ENCODE measurements at regions not wholly inside any gene's neighbourhood (a gene's known extent, or its start where the extent isn't known, plus 50 kb on each side); places are given as distances from the start of the nearest gene placed in this dataset.
A peak's percentile ranks its signal among the peaks of the same experiment; 100 is the strongest.

DNA sequence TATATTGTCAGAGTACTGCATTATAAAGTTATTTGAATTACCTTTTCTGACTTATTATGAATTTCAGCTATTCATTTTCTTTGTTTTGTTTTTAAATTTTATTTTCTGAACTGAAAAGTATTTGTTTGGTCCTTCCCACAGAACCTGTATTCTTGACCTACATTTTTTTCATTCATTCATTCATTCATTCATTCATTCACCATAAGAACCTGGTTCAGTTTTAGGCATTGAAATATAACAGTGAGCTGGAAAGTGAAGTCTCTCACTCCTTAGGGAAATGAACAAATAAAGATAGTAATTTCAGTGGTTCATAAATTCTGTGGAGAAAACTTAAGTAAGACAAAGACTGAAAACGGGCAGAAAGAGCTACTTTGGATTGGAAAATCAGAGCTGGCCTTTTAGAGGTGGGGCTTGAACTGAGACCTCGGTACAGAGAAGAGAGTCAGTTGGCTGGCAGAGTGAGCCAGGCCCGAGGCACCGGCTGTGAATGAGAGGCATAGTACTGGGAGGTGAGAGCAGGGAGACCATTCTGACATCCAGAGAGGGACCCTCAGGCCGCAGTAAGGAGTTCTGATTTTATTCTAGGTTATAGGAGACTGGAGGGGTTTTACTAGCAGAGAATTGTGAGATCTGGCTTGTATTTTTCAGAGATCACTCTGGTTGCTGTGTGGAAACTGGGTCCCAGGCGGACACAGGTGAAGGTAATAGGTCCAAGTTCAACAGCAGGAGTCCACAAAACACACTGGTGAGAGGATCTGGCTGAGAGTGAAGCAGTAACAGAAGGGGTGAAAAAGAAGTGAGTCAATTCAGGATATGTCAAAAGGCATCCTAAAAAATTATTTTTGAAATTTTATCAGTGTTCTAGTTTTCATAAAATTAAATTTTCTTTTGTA lies 75.8 kb upstream of the FN1 start:
- no peaks in the 10 kb centered on the region for H3K9me3 ChIP-seq (ENCODE audit: low read depth)
- H3K27me3 ChIP-seq = no peaks in the 10 kb centered on the region
- no peaks in the 10 kb centered on the region for H3K36me3 ChIP-seq
- no peak for DNase-seq (ENCODE audit: low read depth in 1 of 2, low spot score in 1 of 2)
- TF ChIP-seq, protein P1, sequence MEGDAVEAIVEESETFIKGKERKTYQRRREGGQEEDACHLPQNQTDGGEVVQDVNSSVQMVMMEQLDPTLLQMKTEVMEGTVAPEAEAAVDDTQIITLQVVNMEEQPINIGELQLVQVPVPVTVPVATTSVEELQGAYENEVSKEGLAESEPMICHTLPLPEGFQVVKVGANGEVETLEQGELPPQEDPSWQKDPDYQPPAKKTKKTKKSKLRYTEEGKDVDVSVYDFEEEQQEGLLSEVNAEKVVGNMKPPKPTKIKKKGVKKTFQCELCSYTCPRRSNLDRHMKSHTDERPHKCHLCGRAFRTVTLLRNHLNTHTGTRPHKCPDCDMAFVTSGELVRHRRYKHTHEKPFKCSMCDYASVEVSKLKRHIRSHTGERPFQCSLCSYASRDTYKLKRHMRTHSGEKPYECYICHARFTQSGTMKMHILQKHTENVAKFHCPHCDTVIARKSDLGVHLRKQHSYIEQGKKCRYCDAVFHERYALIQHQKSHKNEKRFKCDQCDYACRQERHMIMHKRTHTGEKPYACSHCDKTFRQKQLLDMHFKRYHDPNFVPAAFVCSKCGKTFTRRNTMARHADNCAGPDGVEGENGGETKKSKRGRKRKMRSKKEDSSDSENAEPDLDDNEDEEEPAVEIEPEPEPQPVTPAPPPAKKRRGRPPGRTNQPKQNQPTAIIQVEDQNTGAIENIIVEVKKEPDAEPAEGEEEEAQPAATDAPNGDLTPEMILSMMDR (IDR thresholded peaks at IDR 0.05; ENCODE audit: low read depth, low read length) = no peak
- H3K4me3 ChIP-seq = no peak overlapping the region
- no peak overlapping the region for H3K27ac ChIP-seq
- H3K4me1 ChIP-seq (ENCODE audit: low read depth) = no peaks in the 10 kb centered on the region

DNA sequence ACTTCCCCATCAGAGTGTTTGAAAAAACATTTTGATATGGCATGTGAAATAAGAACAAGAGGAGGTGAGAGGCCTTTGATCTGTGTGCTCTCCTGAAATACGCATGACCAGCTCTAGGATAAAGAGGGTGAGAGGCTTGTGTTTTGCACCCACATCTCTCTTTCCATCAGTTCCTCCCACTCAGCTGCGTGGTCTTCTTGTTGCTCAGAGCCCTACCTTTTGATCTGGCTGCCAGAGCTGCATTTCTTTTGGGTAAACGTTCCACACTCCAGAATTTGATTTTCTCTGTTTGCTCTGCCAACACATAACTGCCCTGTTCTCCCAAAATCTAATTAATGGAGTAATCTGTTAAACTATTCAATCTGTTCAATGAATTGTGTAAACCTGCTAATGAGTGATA lies 72.0 kb upstream of the FN1 start:
- peak in 1 of 2 donors; percentile 27 for DNase-seq (ENCODE audit: low read depth in 1 of 2, low spot score in 1 of 2)
- no peaks in the 10 kb centered on the region for H3K9me3 ChIP-seq (ENCODE audit: low read depth)
- H3K4me3 ChIP-seq = no peak overlapping the region
- no peaks in the 10 kb centered on the region for H3K36me3 ChIP-seq
- TF ChIP-seq, protein P1 (IDR thresholded peaks at IDR 0.05; ENCODE audit: low read depth, low read length) = no peak
- no peaks in the 10 kb centered on the region for H3K4me1 ChIP-seq (ENCODE audit: low read depth)
- no peaks in the 10 kb centered on the region for H3K27me3 ChIP-seq
- no peak overlapping the region for H3K27ac ChIP-seq

DNA sequence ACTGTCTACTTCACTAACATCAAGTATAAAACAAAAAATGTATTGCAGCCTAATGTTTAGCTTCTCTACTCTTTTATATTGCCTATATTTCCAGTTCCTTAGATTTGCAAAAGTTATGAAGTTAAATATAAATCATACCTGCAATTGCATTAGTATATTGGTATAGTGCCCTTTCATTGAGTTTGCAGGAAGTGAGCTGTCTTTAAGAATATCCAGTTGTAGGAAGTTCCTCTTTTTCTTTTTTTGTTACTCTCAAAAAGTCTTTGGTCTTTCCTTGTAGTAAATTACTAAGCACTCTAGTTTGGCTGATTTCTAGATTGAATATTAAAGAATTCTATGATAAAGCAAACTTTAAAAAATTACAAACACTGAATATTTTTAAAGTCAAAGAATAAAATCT lies 71.3 kb upstream of the FN1 start:
- Histone ChIP-seq H3K9me3 (ENCODE audit: low read depth) (no peaks in the 10 kb centered on the region), H3K36me3 (no peaks in the 10 kb centered on the region), H3K4me3 (no peak overlapping the region), H3K4me1 (ENCODE audit: low read depth) (no peaks in the 10 kb centered on the region), H3K27me3 (no peaks in the 10 kb centered on the region), H3K27ac (no peak overlapping the region)
- TF ChIP-seq, protein P1 (IDR thresholded peaks at IDR 0.05; ENCODE audit: low read depth, low read length) = no peak
- DNase-seq (ENCODE audit: low read depth in 1 of 2, low spot score in 1 of 2) = no peak

DNA sequence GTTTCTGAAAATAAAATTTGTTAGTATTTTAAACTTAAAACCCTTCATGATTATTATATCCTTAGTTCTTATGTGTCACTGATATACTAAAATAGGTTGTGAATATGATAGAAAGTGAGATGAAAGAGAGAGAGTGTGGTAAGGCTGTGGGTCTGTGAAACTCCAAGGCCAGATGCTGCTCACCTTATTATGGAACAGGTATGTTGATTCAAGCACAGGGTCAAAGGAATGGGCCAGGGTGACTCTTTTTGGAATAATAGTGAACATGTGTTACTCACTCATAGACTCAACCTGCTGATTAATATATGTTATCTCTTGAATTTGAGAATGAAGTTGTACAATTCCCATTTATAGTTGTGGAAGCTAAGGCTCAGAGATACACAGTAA lies 70.7 kb upstream of the FN1 start:
- no peak overlapping the region for H3K27ac ChIP-seq
- no peaks in the 10 kb centered on the region for H3K27me3 ChIP-seq
- H3K4me1 ChIP-seq (ENCODE audit: low read depth) = no peaks in the 10 kb centered on the region
- H3K9me3 ChIP-seq (ENCODE audit: low read depth) = no peaks in the 10 kb centered on the region
- H3K4me3 ChIP-seq = no peak overlapping the region
- TF ChIP-seq, protein P1 (IDR thresholded peaks at IDR 0.05; ENCODE audit: low read depth, low read length) = no peak
- no peak for DNase-seq (ENCODE audit: low read depth in 1 of 2, low spot score in 1 of 2)
- H3K36me3 ChIP-seq = no peaks in the 10 kb centered on the region

DNA sequence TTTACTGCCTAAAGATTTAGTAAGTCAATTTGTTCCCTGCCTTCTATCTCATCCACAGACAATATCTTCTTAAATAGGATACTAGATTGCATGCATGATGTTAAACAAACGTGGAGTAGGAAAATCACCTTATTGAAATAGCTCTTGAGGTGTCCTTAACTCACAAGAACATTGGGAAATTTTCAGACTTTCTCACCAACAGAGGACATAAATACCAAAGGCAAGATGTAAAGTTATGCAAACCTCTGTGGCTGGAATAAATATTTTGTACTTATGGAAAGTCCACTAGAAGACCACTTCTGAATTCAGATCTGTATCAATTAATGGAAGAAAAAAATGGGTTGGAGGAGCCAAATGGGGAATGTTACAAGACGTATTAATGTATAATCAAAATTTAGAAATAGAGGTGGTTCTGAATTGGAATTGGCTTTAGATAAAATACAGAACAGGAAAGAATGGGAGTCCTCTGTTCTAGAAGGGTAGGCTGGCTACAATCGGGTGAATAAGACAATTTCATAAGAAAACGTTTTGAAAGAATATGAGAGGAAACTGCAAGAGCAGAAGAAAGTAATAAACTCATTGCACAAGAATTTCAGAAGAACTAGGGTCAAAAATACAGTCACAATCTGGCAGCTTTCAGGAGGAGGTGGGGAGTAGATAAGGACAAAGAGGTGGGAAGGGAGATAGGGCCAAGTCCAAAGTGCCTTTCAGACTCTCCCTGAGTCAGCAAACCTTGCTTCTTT lies 69.3 kb upstream of the FN1 start:
- Histone ChIP-seq H3K9me3 (ENCODE audit: low read depth) (no peaks in the 10 kb centered on the region), H3K27me3 (no peaks in the 10 kb centered on the region), H3K4me3 (no peak overlapping the region), H3K36me3 (no peaks in the 10 kb centered on the region), H3K4me1 (ENCODE audit: low read depth) (no peaks in the 10 kb centered on the region), H3K27ac (no peak overlapping the region)
- peak in 1 of 2 donors; percentile 94 for DNase-seq (ENCODE audit: low read depth in 1 of 2, low spot score in 1 of 2)
- TF ChIP-seq, protein P1 (IDR thresholded peaks at IDR 0.05; ENCODE audit: low read depth, low read length) = no peak
